HepG2 (cell line): ENCODE measurements at regions not wholly inside any gene's neighbourhood (a gene's known extent, or its start where the extent isn't known, plus 50 kb on each side); places are given as distances from the start of the nearest gene placed in this dataset.

Source experiments
- ATAC-seq: fragments of 200-7000 bp; cut with Tn5 transposase; 3 replicates; pipeline ENCODE4 v1.9.1; 2020; ENCODE audit warnings: mild to moderate bottlenecking, moderate library complexity
- BruUV-seq: library from RNA; stranded (reverse); fragments of 400-500 nt; replicated peaks from 2 replicates; lab custom pipeline; 2021; lab: Mats Ljungman, UMichigan
- CTCF ChIA-PET: fragments of 300-600 bp; formaldehyde crosslinking; extraction: SDS; loops from one replicate; lab custom pipeline; 2021; ENCODE audit warnings: low total read pairs, inconsistent platforms, low intra/inter-chr PET ratio; lab: Yijun Ruan, JAX
- POLR2A ChIA-PET: fragments of 350-600 bp; sonication (Branson Sonifier 250); formaldehyde crosslinking; loops from one replicate; lab custom pipeline; 2020; ENCODE audit warnings: antibody characterized with exemption, inconsistent platforms; lab: Yijun Ruan, JAX
- DNase-seq: peaks from one replicate; pipeline ENCODE4 v3.0.0-alpha.2; 2015; ENCODE audit warnings: low spot score
- FAIRE-seq: peaks from 3 replicates; lab custom pipeline; 2011; peaks lifted over from hg19 to GRCh38; lab: Jason Lieb, UNC
- H2AFZ ChIP-seq: one replicate; pipeline ENCODE4 v1.6.1; 2011; ENCODE audit warnings: low read length, inconsistent platforms
- H3K27ac ChIP-seq: fragments of 300-600 bp; 3 replicates; pipeline ENCODE4 v1.8.0; 2011; ENCODE audit warnings: mixed run types, mild to moderate bottlenecking, mixed read lengths, low read length, inconsistent platforms; ENCODE audit not compliant: insufficient read depth; ENCODE audit errors: extremely low read length
- H3K27me3 ChIP-seq, 2 experiments: fragments of 200-600 bp in 1 of 2; 2 replicates in 1 of 2; 3 replicates in 1 of 2; pipeline versions ENCODE4 v1.6.0 to v1.8.0; 2011; ENCODE audit warnings: low read length in 2 of 2, mild to moderate bottlenecking in 2 of 2, moderate library complexity in 2 of 2, inconsistent platforms in 1 of 2; ENCODE audit not compliant: insufficient read depth in 2 of 2, control insufficient read depth in 1 of 2
- H3K36me3 ChIP-seq, 2 experiments: fragments of 200-600 bp in 1 of 2; replicated peaks in 1 of 2; 2 replicates in 1 of 2; 3 replicates in 1 of 2; pipeline versions ENCODE4 v1.5.1 to v1.8.0; 2011; ENCODE audit warnings: low read length in 2 of 2, inconsistent platforms in 1 of 2; ENCODE audit not compliant: insufficient read depth in 2 of 2, control insufficient read depth in 1 of 2
- H3K4me1 ChIP-seq: 2 replicates; pipeline ENCODE4 v1.5.1; 2012; ENCODE audit warnings: low read length, inconsistent platforms; ENCODE audit not compliant: insufficient read depth
- H3K4me2 ChIP-seq: 2 replicates; pipeline ENCODE4 v1.6.0; 2011; ENCODE audit warnings: low read depth, low read length, inconsistent platforms
- H3K4me3 ChIP-seq, 3 experiments: fragments of 200-600 bp in 1 of 3; sonication (generic), shearing (Covaris generic) in 1 of 3; replicated peaks in 1 of 3; 2 replicates each; pipeline ENCODE4 v1.5.1; 2011 to 2016; ENCODE audit warnings: low read length in 3 of 3, inconsistent platforms in 2 of 3, low read depth in 2 of 3, mild to moderate bottlenecking in 2 of 3, control low read depth in 1 of 3, mixed read lengths in 1 of 3; ENCODE audit not compliant: insufficient read depth in 1 of 3
- H3K79me2 ChIP-seq: one replicate; pipeline ENCODE4 v1.6.1; 2011; ENCODE audit warnings: low read length, inconsistent platforms; ENCODE audit not compliant: insufficient read depth
- H3K9ac ChIP-seq: 2 replicates; pipeline ENCODE4 v1.6.0; 2011; ENCODE audit warnings: mild to moderate bottlenecking, low read depth, low read length, inconsistent platforms; ENCODE audit not compliant: insufficient read depth
- H3K9me3 ChIP-seq: 2 replicates; pipeline ENCODE4 v1.5.1; 2012; ENCODE audit warnings: mild to moderate bottlenecking, low read length
- H4K20me1 ChIP-seq: 2 replicates; pipeline ENCODE4 v1.6.0; 2011; ENCODE audit warnings: inconsistent platforms, mild to moderate bottlenecking, low read length, moderate library complexity; ENCODE audit not compliant: insufficient read depth
- HDAC1 ChIP-seq: sonication (generic); formaldehyde crosslinking; IDR thresholded peaks from 2 replicates; pipeline ENCODE4 v1.5.1; 2020; ENCODE audit warnings: mild to moderate bottlenecking, missing genetic modification reagents
- HHEX ChIP-seq: IDR thresholded peaks from 2 replicates; pipeline ENCODE4 v1.6.1; 2016; ENCODE audit warnings: control low read depth
- HOXD1 ChIP-seq: sonication (generic); formaldehyde crosslinking; IDR thresholded peaks from 2 replicates; pipeline ENCODE4 v1.5.0; 2020; ENCODE audit warnings: missing genetic modification reagents
- IRX3 ChIP-seq: sonication (generic); formaldehyde crosslinking; IDR thresholded peaks from 2 replicates; pipeline ENCODE4 v1.8.1; 2023; ENCODE audit warnings: mild to moderate bottlenecking, low read depth, missing genetic modification reagents, borderline replicate concordance
- MEIS2 ChIP-seq: sonication (generic); formaldehyde crosslinking; IDR thresholded peaks from 2 replicates; pipeline ENCODE4 v1.9.0; 2021; ENCODE audit warnings: mild to moderate bottlenecking, missing genetic modification reagents
- MTA3 ChIP-seq: sonication (generic); formaldehyde crosslinking; IDR thresholded peaks from 2 replicates; pipeline ENCODE4 v1.4.0; 2020; ENCODE audit warnings: missing genetic modification reagents
- MYC ChIP-seq: sonication (generic); formaldehyde crosslinking; IDR thresholded peaks from 2 replicates; pipeline ENCODE4 v1.9.0; 2021; ENCODE audit warnings: missing genetic modification reagents, borderline replicate concordance
- NFATC3 ChIP-seq: sonication (generic); formaldehyde crosslinking; IDR thresholded peaks from 2 replicates; pipeline ENCODE4 v1.5.1; 2020; ENCODE audit warnings: mild to moderate bottlenecking, missing genetic modification reagents
- SYNCRIP ChIP-seq: fragments of 200-400 bp; formaldehyde crosslinking; IDR thresholded peaks from 2 replicates; pipeline ENCODE4 v1.6.1; 2018; ENCODE audit warnings: mild to moderate bottlenecking, low read depth, low read length; ENCODE audit not compliant: insufficient read depth
- ZNF326 ChIP-seq: sonication (generic); formaldehyde crosslinking; IDR thresholded peaks from 2 replicates; pipeline ENCODE4 v1.4.0; 2020; ENCODE audit warnings: missing genetic modification reagents, borderline replicate concordance
- ZNF616 ChIP-seq: sonication (generic); formaldehyde crosslinking; IDR thresholded peaks from 2 replicates; pipeline ENCODE4 v1.5.0; 2020; ENCODE audit warnings: low read depth, mild to moderate bottlenecking, missing genetic modification reagents
- WGBS: methylation state at CpG from one replicate; pipeline ENCODE4 v1.1.6; 2017; ENCODE audit warnings: low lambda C conversion rate; 5-methylcytosine and 5-hydroxymethylcytosine counted together
- in situ Hi-C: cut with HindIII; loops from 2 replicates; pipeline ENCODE4 v1.10.0; 2017; ENCODE audit warnings: low pct_unique_long_range_greater_than_20kb; ENCODE audit not compliant: extremely low pct_ligation_motif_present
- intact Hi-C: fragments of 100-400 bp; cut with micrococcal nuclease; formaldehyde crosslinking; loops from one replicate; pipeline ENCODE4 v1.10.0; 2022; ENCODE audit not compliant: unreplicated experiment
- TF ChIP-seq, protein P1 (sequence below): IDR thresholded peaks from 2 replicates; pipeline ENCODE4 v1.4.0; 2020; ENCODE audit warnings: mild to moderate bottlenecking, missing genetic modification reagents
- TF ChIP-seq, protein P2 (sequence below): sonication (generic); formaldehyde crosslinking; conservative IDR thresholded peaks from 2 replicates; pipeline ENCODE4 v1.8.1; 2023; ENCODE audit warnings: missing genetic modification reagents
- TF ChIP-seq, protein P3 (sequence below): sonication (generic); formaldehyde crosslinking; IDR thresholded peaks from 2 replicates; pipeline ENCODE4 v1.4.0; 2020; ENCODE audit warnings: missing genetic modification reagents, mild to moderate bottlenecking, borderline replicate concordance
- TF ChIP-seq, protein P4 (sequence below): sonication (generic); formaldehyde crosslinking; IDR thresholded peaks from 2 replicates; pipeline ENCODE4 v1.8.0; 2022; ENCODE audit warnings: mild to moderate bottlenecking, missing genetic modification reagents, moderate library complexity

DNA sequence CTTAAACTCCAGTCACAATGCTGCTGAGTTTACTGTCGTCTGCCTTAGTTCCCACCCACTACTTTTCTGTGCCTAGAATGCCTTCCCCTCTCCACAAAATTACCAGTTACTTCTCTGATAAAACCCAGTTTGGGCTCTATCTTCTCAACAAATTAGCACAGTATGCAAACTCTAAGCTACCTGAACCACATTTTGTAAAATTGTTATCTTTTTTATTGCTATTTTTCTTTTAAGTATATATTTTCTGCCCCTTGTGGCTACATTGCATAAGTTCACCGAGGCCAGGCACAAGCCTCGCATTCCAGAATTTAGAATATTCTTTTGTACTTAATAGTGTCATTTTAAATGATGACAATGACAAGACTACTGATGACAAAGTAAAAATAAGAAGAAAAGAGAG lies 60.0 kb downstream of the POU5F2 start (continued):
- TF ChIP-seq, protein P1, sequence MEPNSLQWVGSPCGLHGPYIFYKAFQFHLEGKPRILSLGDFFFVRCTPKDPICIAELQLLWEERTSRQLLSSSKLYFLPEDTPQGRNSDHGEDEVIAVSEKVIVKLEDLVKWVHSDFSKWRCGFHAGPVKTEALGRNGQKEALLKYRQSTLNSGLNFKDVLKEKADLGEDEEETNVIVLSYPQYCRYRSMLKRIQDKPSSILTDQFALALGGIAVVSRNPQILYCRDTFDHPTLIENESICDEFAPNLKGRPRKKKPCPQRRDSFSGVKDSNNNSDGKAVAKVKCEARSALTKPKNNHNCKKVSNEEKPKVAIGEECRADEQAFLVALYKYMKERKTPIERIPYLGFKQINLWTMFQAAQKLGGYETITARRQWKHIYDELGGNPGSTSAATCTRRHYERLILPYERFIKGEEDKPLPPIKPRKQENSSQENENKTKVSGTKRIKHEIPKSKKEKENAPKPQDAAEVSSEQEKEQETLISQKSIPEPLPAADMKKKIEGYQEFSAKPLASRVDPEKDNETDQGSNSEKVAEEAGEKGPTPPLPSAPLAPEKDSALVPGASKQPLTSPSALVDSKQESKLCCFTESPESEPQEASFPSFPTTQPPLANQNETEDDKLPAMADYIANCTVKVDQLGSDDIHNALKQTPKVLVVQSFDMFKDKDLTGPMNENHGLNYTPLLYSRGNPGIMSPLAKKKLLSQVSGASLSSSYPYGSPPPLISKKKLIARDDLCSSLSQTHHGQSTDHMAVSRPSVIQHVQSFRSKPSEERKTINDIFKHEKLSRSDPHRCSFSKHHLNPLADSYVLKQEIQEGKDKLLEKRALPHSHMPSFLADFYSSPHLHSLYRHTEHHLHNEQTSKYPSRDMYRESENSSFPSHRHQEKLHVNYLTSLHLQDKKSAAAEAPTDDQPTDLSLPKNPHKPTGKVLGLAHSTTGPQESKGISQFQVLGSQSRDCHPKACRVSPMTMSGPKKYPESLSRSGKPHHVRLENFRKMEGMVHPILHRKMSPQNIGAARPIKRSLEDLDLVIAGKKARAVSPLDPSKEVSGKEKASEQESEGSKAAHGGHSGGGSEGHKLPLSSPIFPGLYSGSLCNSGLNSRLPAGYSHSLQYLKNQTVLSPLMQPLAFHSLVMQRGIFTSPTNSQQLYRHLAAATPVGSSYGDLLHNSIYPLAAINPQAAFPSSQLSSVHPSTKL (CRISPR knock-in tag) = no peak
- TF ChIP-seq HDAC1 (CRISPR knock-in tag) = no peak
- no peak for TF ChIP-seq ZNF326 (CRISPR knock-in tag)
- TF ChIP-seq SYNCRIP = no peak
- TF ChIP-seq MYC = no peak
- TF ChIP-seq, protein P2, sequence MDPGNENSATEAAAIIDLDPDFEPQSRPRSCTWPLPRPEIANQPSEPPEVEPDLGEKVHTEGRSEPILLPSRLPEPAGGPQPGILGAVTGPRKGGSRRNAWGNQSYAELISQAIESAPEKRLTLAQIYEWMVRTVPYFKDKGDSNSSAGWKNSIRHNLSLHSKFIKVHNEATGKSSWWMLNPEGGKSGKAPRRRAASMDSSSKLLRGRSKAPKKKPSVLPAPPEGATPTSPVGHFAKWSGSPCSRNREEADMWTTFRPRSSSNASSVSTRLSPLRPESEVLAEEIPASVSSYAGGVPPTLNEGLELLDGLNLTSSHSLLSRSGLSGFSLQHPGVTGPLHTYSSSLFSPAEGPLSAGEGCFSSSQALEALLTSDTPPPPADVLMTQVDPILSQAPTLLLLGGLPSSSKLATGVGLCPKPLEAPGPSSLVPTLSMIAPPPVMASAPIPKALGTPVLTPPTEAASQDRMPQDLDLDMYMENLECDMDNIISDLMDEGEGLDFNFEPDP (CRISPR knock-in tag) = no peak
- TF ChIP-seq, all 625 proteins: peak for 0

DNA sequence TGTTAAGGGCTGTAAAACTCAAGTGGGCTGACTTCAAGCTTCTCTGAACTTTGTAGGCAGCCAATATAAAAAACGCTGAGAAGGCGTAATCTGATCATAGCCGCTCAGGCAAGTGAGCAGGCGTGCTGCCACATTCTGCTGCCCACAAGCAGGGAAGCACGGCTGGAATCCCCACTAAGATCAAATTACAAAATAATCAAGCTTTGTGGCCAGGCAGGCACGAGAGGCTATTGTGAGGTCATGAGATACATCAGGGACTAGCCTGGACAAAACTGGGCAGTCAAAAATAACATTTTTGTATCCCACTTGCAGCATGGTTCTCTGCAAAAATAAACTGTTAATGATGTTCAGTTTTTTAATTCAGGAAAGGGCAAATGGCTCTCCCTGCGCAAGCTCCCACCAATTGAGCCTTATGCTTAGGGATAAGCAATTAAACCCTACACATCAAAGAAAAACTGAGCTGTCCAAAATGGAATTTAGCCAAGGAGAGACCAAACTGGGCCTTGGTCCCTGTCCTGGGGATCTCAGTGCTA lies 64.0 kb downstream of the POU5F2 start:
- Histone ChIP-seq H3K4me3 (no peak overlapping the region), H2AFZ (no peak overlapping the region), H3K27ac (no peak overlapping the region), H4K20me1 (no peaks in the 10 kb centered on the region), H3K27me3 (no peaks in the 10 kb centered on the region), H3K79me2 (no peaks in the 10 kb centered on the region), H3K9me3 (no peaks in the 10 kb centered on the region), H3K4me1 (peaks cover 34% of the 10 kb centered on the region), H3K4me2 (peak overlapping the region; percentile 9; the same call in 1 of the 2 replicates), H3K36me3 (no peaks in the 10 kb centered on the region), H3K9ac (no peak overlapping the region)
- in situ Hi-C loops = no loop called here
- ATAC-seq (peak; percentile 96), FAIRE-seq (peak; percentile 62), DNase-seq (peak; percentile 82)
- WGBS = 26% methylated on average over 7 of the region's 7 CpGs
- CTCF ChIA-PET = no interaction called here
- no TSS peak for BruUV-seq
- intact Hi-C loops = loop anchor here (2.0 kb wide), 1 partner anchor 95 kb away; the partner anchor contains the start of gene NR2F1
- POLR2A ChIA-PET = no interaction called here
- TF ChIP-seq ZNF616 (CRISPR knock-in tag) (no peak), HOXD1 (CRISPR knock-in tag) (no peak), HHEX (CRISPR knock-in tag) (peak; percentile 14; the same call in 1 of the 2 replicates), MTA3 (CRISPR knock-in tag) (no peak), IRX3 (no peak), MEIS2 (no peak), NFATC3 (CRISPR knock-in tag) (no peak)
- TF ChIP-seq, protein P3, sequence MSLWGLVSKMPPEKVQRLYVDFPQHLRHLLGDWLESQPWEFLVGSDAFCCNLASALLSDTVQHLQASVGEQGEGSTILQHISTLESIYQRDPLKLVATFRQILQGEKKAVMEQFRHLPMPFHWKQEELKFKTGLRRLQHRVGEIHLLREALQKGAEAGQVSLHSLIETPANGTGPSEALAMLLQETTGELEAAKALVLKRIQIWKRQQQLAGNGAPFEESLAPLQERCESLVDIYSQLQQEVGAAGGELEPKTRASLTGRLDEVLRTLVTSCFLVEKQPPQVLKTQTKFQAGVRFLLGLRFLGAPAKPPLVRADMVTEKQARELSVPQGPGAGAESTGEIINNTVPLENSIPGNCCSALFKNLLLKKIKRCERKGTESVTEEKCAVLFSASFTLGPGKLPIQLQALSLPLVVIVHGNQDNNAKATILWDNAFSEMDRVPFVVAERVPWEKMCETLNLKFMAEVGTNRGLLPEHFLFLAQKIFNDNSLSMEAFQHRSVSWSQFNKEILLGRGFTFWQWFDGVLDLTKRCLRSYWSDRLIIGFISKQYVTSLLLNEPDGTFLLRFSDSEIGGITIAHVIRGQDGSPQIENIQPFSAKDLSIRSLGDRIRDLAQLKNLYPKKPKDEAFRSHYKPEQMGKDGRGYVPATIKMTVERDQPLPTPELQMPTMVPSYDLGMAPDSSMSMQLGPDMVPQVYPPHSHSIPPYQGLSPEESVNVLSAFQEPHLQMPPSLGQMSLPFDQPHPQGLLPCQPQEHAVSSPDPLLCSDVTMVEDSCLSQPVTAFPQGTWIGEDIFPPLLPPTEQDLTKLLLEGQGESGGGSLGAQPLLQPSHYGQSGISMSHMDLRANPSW (CRISPR knock-in tag) = no peak
- TF ChIP-seq, protein P4, sequence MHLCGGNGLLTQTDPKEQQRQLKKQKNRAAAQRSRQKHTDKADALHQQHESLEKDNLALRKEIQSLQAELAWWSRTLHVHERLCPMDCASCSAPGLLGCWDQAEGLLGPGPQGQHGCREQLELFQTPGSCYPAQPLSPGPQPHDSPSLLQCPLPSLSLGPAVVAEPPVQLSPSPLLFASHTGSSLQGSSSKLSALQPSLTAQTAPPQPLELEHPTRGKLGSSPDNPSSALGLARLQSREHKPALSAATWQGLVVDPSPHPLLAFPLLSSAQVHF (CRISPR knock-in tag) = no peak
